ENCODE measurements at regions not wholly inside any gene's neighbourhood (a gene's known extent, or its start where the extent isn't known, plus 50 kb on each side); places are given as distances from the start of the nearest gene placed in this dataset.

DNA sequence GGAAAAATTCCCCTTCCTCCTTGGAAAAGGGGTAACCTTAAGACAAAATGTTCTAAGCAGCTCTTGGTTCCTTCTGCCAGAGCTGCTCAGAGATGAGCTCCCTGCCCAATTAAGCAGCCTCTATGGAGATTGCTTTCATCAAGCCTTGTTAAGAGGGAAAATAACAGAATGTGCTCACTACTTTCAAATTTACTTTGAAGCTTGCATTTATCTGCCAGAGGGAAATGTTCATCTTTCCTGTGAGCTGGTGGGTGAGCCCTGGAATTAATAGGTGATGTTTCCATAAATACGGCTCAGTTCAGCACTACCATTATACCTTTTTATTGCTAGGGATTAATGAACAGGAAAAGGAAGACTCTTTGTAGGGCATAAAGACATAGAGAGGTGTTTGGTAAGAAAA, 549.0 kb downstream of the REEP3 start:
- H3K4me1 Mint-ChIP-seq, result peaks cover 29% of the 10 kb centered on the region
- no peak for DNase-seq
- TF ChIP-seq, protein P1, sequence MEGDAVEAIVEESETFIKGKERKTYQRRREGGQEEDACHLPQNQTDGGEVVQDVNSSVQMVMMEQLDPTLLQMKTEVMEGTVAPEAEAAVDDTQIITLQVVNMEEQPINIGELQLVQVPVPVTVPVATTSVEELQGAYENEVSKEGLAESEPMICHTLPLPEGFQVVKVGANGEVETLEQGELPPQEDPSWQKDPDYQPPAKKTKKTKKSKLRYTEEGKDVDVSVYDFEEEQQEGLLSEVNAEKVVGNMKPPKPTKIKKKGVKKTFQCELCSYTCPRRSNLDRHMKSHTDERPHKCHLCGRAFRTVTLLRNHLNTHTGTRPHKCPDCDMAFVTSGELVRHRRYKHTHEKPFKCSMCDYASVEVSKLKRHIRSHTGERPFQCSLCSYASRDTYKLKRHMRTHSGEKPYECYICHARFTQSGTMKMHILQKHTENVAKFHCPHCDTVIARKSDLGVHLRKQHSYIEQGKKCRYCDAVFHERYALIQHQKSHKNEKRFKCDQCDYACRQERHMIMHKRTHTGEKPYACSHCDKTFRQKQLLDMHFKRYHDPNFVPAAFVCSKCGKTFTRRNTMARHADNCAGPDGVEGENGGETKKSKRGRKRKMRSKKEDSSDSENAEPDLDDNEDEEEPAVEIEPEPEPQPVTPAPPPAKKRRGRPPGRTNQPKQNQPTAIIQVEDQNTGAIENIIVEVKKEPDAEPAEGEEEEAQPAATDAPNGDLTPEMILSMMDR (IDR thresholded peaks at IDR 0.05), result no peak
- no peaks in the 10 kb centered on the region for H3K9me3 Mint-ChIP-seq
- H3K27ac Mint-ChIP-seq, result no peak overlapping the region
- H3K36me3 Mint-ChIP-seq (ENCODE audit: low read depth), result no peaks in the 10 kb centered on the region
- peaks cover 3% of the 10 kb centered on the region for H3K27me3 Mint-ChIP-seq (ENCODE audit: low read depth, poor library complexity)
- no peak overlapping the region for H3K4me3 Mint-ChIP-seq

DNA sequence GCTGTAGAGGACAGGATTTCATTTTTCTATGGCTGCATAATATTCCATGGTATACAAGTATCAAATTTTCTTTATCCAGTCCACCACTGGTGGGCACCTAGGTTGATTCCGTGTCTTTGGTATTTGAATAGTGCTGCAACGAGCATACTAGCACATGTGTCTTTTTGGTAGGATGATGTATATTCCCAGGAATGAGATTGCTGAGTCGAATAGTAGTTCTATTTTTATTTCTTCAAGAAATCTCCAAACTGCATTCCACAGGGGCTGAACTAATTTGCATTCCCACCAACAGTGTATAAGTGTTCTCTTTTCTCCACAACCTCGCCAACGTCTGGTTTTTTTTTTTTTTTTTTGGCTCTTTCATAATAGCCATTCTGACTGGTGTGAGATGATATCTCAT, 550.0 kb downstream of the REEP3 start:
- Mint-ChIP-seq H3K27me3 (ENCODE audit: low read depth, poor library complexity) (no peaks in the 10 kb centered on the region), H3K27ac (no peak overlapping the region), H3K9me3 (no peaks in the 10 kb centered on the region), H3K4me1 (peaks cover 20% of the 10 kb centered on the region), H3K4me3 (no peak overlapping the region), H3K36me3 (ENCODE audit: low read depth) (no peaks in the 10 kb centered on the region)
- TF ChIP-seq, protein P1 (IDR thresholded peaks at IDR 0.05), result no peak
- DNase-seq, result no peak

DNA sequence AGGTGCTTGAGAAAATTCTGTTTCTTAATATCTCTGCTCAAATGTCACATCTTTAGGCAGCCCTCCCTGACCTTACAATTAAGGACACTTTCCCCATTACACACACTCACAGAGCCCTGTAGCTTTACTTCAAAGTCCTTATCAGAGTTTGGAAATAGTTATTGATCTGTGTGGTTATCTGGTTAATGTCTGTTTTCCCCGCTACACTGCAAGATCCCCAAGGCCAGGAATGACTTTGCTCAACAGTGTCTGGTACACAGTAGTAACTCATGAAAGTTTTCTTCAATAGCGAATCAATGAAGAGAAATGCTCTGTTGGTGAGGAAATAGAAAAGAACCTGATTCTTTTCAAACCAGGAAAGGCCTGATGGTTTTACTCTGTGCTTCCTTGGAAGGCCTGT, 554.4 kb downstream of the REEP3 start:
- no peaks in the 10 kb centered on the region for H3K36me3 Mint-ChIP-seq (ENCODE audit: low read depth)
- H3K4me1 Mint-ChIP-seq, result peaks cover 33% of the 10 kb centered on the region
- no peak overlapping the region for H3K4me3 Mint-ChIP-seq
- TF ChIP-seq, protein P1 (IDR thresholded peaks at IDR 0.05), result no peak
- no peaks in the 10 kb centered on the region for H3K27me3 Mint-ChIP-seq (ENCODE audit: low read depth, poor library complexity)
- no peak overlapping the region for H3K27ac Mint-ChIP-seq
- no peaks in the 10 kb centered on the region for H3K9me3 Mint-ChIP-seq
- DNase-seq, result no peak

DNA sequence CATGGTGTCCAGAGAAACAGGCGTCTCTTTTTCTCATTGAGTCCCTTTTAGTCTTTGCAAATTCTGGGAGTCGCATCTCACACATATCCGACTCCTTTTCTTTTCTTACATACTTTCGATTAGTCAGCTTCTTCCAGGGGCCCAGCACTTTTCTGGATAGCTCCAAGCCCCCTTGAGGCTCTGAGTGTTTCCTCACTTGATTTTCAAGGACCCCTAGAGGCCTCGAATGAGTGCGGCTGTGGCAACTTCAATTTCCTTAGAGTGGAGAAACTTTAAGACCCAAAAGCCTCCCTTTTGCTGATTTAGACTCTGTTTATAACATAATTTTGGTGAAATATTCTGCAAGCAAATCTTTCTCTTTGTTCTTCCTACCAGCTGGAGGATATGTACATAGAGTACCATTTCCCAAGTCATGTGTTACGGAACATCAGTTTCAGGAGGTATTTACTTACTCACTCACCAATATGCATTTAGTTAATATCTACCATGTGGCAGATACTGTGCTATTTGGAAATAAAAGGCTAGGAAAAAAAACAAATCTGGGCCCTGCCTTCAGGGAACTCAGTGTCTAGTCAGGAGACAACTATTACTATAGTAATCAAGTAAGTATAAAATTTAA, 555.2 kb downstream of the REEP3 start:
- no peaks in the 10 kb centered on the region for H3K36me3 Mint-ChIP-seq (ENCODE audit: low read depth)
- DNase-seq, result no peak
- no peak overlapping the region for H3K4me3 Mint-ChIP-seq
- H3K27ac Mint-ChIP-seq, result peak overlapping the region; percentile 53
- no peaks in the 10 kb centered on the region for H3K9me3 Mint-ChIP-seq
- TF ChIP-seq, protein P1 (IDR thresholded peaks at IDR 0.05), result no peak
- peaks cover 33% of the 10 kb centered on the region for H3K4me1 Mint-ChIP-seq
- H3K27me3 Mint-ChIP-seq (ENCODE audit: low read depth, poor library complexity), result no peaks in the 10 kb centered on the region

DNA sequence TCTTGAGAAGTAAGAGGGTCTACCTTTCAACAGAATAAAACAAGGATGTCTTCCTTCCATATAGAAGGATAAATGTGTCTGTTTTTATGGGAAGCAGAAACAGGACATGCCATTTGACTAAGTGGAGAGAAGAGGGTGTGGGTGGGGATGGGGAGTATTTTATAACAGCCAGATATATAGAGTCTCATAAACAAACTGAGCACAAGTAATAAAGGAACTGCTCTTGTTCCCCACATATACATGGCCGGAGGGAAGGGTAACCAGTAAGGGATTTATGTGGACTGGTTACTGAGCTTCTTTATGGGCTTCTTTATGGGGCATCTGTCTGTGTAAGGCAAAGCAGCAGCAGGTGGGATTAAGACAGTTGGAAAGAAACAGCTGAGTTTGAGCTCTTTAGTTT, 558.1 kb downstream of the REEP3 start:
- DNase-seq, result no peak
- Mint-ChIP-seq H3K4me1 (peaks cover 41% of the 10 kb centered on the region), H3K27ac (no peak overlapping the region), H3K9me3 (no peaks in the 10 kb centered on the region), H3K27me3 (ENCODE audit: low read depth, poor library complexity) (no peaks in the 10 kb centered on the region), H3K36me3 (ENCODE audit: low read depth) (no peaks in the 10 kb centered on the region), H3K4me3 (no peak overlapping the region)
- TF ChIP-seq, protein P1 (IDR thresholded peaks at IDR 0.05), result no peak

DNA sequence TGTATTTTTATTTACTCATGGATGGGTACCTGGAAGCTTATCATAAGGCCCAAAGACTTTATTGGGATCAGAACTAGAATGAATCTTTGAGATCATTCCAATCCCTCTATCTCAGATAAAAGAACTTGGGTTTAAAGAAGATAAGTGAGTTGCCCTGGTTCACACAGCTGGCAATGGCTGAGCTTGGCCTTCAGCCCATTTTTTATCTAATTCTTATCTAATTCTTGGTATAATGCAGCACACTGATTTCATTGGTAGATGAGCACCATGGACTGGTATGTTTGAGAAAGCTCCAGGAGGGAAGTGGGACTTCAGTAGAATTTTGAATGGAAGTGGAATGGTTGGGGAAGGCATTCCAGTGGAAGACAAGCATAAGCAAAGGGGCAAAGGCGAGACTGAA, 558.9 kb downstream of the REEP3 start:
- Mint-ChIP-seq H3K9me3 (no peaks in the 10 kb centered on the region), H3K4me1 (peaks cover 41% of the 10 kb centered on the region), H3K27ac (no peak overlapping the region), H3K4me3 (no peak overlapping the region), H3K36me3 (ENCODE audit: low read depth) (no peaks in the 10 kb centered on the region), H3K27me3 (ENCODE audit: low read depth, poor library complexity) (peaks cover 2% of the 10 kb centered on the region)
- no peak for DNase-seq
- TF ChIP-seq, protein P1 (IDR thresholded peaks at IDR 0.05), result no peak
